Neural progenitor cell (in vitro differentiated cells): ENCODE measurements at regions not wholly inside any gene's neighbourhood (a gene's known extent, or its start where the extent isn't known, plus 50 kb on each side); places are given as distances from the start of the nearest gene placed in this dataset.
A peak's percentile ranks its signal among the peaks of the same experiment; 100 is the strongest.

Experiments
- DNase-seq: peaks from one replicate; pipeline ENCODE4 v3.0.0-alpha.2; 2016; ENCODE audit warnings: low spot score
- H2AFZ ChIP-seq: fragments of 200-600 bp; sonication (generic); replicated peaks from 2 replicates; pipeline ENCODE4 v1.6.1; 2016; ENCODE audit warnings: antibody characterized with exemption
- H3F3A ChIP-seq: fragments of 200-600 bp; sonication (generic); 2 replicates; pipeline ENCODE4 v1.6.1; 2016; ENCODE audit warnings: antibody characterized with exemption, low read depth
- H3K27ac ChIP-seq: fragments of 200-600 bp; sonication (generic); 2 replicates; pipeline ENCODE4 v1.5.1; 2016; ENCODE audit warnings: mild to moderate bottlenecking
- H3K27me3 ChIP-seq: fragments of 200-600 bp; sonication (generic); 2 replicates; pipeline ENCODE4 v1.6.1; 2016; ENCODE audit warnings: mild to moderate bottlenecking, moderate library complexity
- H3K36me3 ChIP-seq: fragments of 200-600 bp; sonication (generic); 2 replicates; pipeline ENCODE4 v1.5.1; 2016
- H3K4me1 ChIP-seq: fragments of 200-600 bp; sonication (generic); 2 replicates; pipeline ENCODE4 v1.6.1; 2016; ENCODE audit warnings: mixed run types
- H3K4me2 ChIP-seq: fragments of 200-600 bp; sonication (generic); 2 replicates; pipeline ENCODE4 v1.6.1; 2016
- H3K4me3 ChIP-seq: fragments of 200-600 bp; sonication (generic); 2 replicates; pipeline ENCODE4 v1.5.1; 2016
- H3K79me2 ChIP-seq: fragments of 200-600 bp; sonication (generic); 2 replicates; pipeline ENCODE4 v1.6.1; 2016; ENCODE audit warnings: low read depth
- H3K9ac ChIP-seq: fragments of 200-600 bp; sonication (generic); 2 replicates; pipeline ENCODE4 v1.6.1; 2016
- H3K9me3 ChIP-seq: fragments of 200-600 bp; sonication (generic); 2 replicates; pipeline ENCODE4 v1.5.1; 2016; ENCODE audit warnings: low read depth
- H4K20me1 ChIP-seq: fragments of 200-600 bp; sonication (generic); 2 replicates; pipeline ENCODE4 v1.6.1; 2016; ENCODE audit warnings: low read depth
- H3K27ac Mint-ChIP-seq: 3 replicates; pipeline ENCODE4 v1.8.0; 2021; ENCODE audit warnings: mixed read lengths
- H3K27me3 Mint-ChIP-seq: 2 replicates; pipeline ENCODE4 v1.8.0; 2022; ENCODE audit warnings: low read depth, mild to moderate bottlenecking, inconsistent platforms, moderate library complexity, mixed read lengths; ENCODE audit not compliant: insufficient read depth
- H3K36me3 Mint-ChIP-seq: 3 replicates; pipeline ENCODE4 v1.8.0; 2021; ENCODE audit warnings: mixed read lengths
- H3K4me1 Mint-ChIP-seq: 3 replicates; pipeline ENCODE4 v1.8.0; 2021; ENCODE audit warnings: mixed read lengths
- H3K4me3 Mint-ChIP-seq: 3 replicates; pipeline ENCODE4 v1.8.0; 2021; ENCODE audit warnings: mild to moderate bottlenecking, moderate library complexity, mixed read lengths
- H3K9me3 Mint-ChIP-seq: 3 replicates; pipeline ENCODE4 v1.8.0; 2020; ENCODE audit warnings: mixed read lengths
- EZH2 ChIP-seq: fragments of 200-600 bp; sonication (generic); IDR thresholded peaks from 2 replicates; pipeline ENCODE4 v1.6.1; 2017; ENCODE audit warnings: antibody characterized with exemption, mild to moderate bottlenecking, moderate library complexity
- EZH2phosphoT487 ChIP-seq: fragments of 200-600 bp; sonication (generic); IDR thresholded peaks from 2 replicates; pipeline ENCODE4 v1.6.1; 2017; ENCODE audit warnings: antibody characterized with exemption
- TF ChIP-seq, protein P1 (sequence below): fragments of 200-600 bp; sonication (generic); IDR thresholded peaks from 2 replicates; pipeline ENCODE4 v1.5.1; 2017; ENCODE audit warnings: antibody characterized with exemption, mild to moderate bottlenecking

GRCh38 chr6:113574147-113574546 is 283.0 kb upstream of the MARCKS start:
- Histone ChIP-seq H2AFZ (no peak overlapping the region), H3K4me2 (no peak overlapping the region), H3K36me3 (no peaks in the 10 kb centered on the region), H3K4me1 (no peaks in the 10 kb centered on the region), H3K4me3 (no peak overlapping the region), H3K27me3 (no peaks in the 10 kb centered on the region), H4K20me1 (no peaks in the 10 kb centered on the region), H3K79me2 (no peaks in the 10 kb centered on the region), H3K9ac (no peak overlapping the region), H3K9me3 (no peaks in the 10 kb centered on the region), H3F3A (no peaks in the 10 kb centered on the region), H3K27ac (no peak overlapping the region)
- TF ChIP-seq, protein P1, sequence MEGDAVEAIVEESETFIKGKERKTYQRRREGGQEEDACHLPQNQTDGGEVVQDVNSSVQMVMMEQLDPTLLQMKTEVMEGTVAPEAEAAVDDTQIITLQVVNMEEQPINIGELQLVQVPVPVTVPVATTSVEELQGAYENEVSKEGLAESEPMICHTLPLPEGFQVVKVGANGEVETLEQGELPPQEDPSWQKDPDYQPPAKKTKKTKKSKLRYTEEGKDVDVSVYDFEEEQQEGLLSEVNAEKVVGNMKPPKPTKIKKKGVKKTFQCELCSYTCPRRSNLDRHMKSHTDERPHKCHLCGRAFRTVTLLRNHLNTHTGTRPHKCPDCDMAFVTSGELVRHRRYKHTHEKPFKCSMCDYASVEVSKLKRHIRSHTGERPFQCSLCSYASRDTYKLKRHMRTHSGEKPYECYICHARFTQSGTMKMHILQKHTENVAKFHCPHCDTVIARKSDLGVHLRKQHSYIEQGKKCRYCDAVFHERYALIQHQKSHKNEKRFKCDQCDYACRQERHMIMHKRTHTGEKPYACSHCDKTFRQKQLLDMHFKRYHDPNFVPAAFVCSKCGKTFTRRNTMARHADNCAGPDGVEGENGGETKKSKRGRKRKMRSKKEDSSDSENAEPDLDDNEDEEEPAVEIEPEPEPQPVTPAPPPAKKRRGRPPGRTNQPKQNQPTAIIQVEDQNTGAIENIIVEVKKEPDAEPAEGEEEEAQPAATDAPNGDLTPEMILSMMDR, result no peak
- TF ChIP-seq EZH2phosphoT487, result no peak
- no peak for TF ChIP-seq EZH2
- Mint-ChIP-seq H3K9me3 (peaks cover 29% of the 10 kb centered on the region), H3K27me3 (no peaks in the 10 kb centered on the region), H3K36me3 (peaks cover 15% of the 10 kb centered on the region), H3K4me3 (no peak overlapping the region), H3K27ac (no peak overlapping the region), H3K4me1 (peaks cover 3% of the 10 kb centered on the region)
- no peak for DNase-seq

DNA sequence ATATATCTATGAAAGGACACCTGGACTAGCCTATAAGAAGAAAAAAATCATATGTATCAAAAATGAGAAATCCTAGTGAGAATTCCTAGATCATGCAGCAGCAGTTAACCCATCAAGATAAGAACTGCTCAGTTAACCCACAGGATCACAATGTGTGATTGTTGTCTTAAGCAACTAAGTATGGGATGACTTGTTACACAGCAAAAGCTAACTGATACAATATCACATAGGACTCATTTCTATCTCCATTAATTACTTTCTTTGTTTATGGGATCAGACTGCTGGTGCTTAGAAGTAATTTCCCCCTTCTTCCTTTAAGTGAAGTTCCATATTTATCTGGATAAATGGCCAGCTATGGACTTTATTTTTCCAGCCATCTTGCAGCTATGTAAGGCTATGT is 280.8 kb upstream of the MARCKS start:
- Histone ChIP-seq H2AFZ (no peak overlapping the region), H3K36me3 (no peaks in the 10 kb centered on the region), H3K4me2 (no peak overlapping the region), H3K27me3 (no peaks in the 10 kb centered on the region), H3K4me1 (no peaks in the 10 kb centered on the region), H3K79me2 (no peaks in the 10 kb centered on the region), H3K9ac (no peak overlapping the region), H3K27ac (no peak overlapping the region), H3F3A (no peaks in the 10 kb centered on the region), H3K9me3 (no peaks in the 10 kb centered on the region), H3K4me3 (no peak overlapping the region), H4K20me1 (no peaks in the 10 kb centered on the region)
- peaks cover 20% of the 10 kb centered on the region for H3K36me3 Mint-ChIP-seq
- no peak for TF ChIP-seq EZH2
- H3K4me3 Mint-ChIP-seq, result no peak overlapping the region
- DNase-seq, result no peak
- no peaks in the 10 kb centered on the region for H3K4me1 Mint-ChIP-seq
- H3K27me3 Mint-ChIP-seq, result no peaks in the 10 kb centered on the region
- peaks cover 36% of the 10 kb centered on the region for H3K9me3 Mint-ChIP-seq
- H3K27ac Mint-ChIP-seq, result no peak overlapping the region

- no peak overlapping the region for H3K9ac ChIP-seq
- H3K4me3 Mint-ChIP-seq, result no peak overlapping the region
- H3K4me3 ChIP-seq, result no peak overlapping the region
- H3K9me3 Mint-ChIP-seq, result peaks cover 36% of the 10 kb centered on the region
- no peaks in the 10 kb centered on the region for H3K4me1 ChIP-seq
- no peaks in the 10 kb centered on the region for H3K79me2 ChIP-seq
- no peaks in the 10 kb centered on the region for H3K9me3 ChIP-seq
- H3K4me1 Mint-ChIP-seq, result no peaks in the 10 kb centered on the region
- no peak overlapping the region for H3K4me2 ChIP-seq
- no peak for DNase-seq
- TF ChIP-seq EZH2phosphoT487 (no peak), EZH2 (no peak)
- TF ChIP-seq, protein P1, result no peak
- no peak overlapping the region for H2AFZ ChIP-seq
- H3K36me3 Mint-ChIP-seq, result peaks cover 17% of the 10 kb centered on the region
- H3K27me3 ChIP-seq, result no peaks in the 10 kb centered on the region
- H3K36me3 ChIP-seq, result no peaks in the 10 kb centered on the region
- H3K27ac Mint-ChIP-seq, result no peak overlapping the region
- H3K27ac ChIP-seq, result no peak overlapping the region
- no peaks in the 10 kb centered on the region for H3K27me3 Mint-ChIP-seq
- no peaks in the 10 kb centered on the region for H4K20me1 ChIP-seq
- no peaks in the 10 kb centered on the region for H3F3A ChIP-seq
Observed at GRCh38 chr6:113578691-113579090, 278.5 kb upstream of the MARCKS start.

GRCh38 chr6:113584767-113585166 is 272.4 kb upstream of the MARCKS start:
- Histone ChIP-seq H3K4me1 (peaks cover 46% of the 10 kb centered on the region), H3K4me3 (no peak overlapping the region), H2AFZ (peak overlapping the region; percentile 51), H3K36me3 (no peaks in the 10 kb centered on the region), H3F3A (peaks cover 21% of the 10 kb centered on the region), H3K4me2 (peak overlapping the region; percentile 5), H3K9ac (no peak overlapping the region), H3K9me3 (no peaks in the 10 kb centered on the region), H3K27me3 (no peaks in the 10 kb centered on the region), H4K20me1 (no peaks in the 10 kb centered on the region), H3K79me2 (no peaks in the 10 kb centered on the region), H3K27ac (peak overlapping the region; percentile 75)
- Mint-ChIP-seq H3K4me3 (peak overlapping the region; percentile 61), H3K4me1 (peaks cover 47% of the 10 kb centered on the region), H3K27ac (peak overlapping the region; percentile 67), H3K36me3 (peaks cover 8% of the 10 kb centered on the region), H3K9me3 (peaks cover 10% of the 10 kb centered on the region), H3K27me3 (no peaks in the 10 kb centered on the region)
- TF ChIP-seq, protein P1, result no peak
- TF ChIP-seq EZH2 (no peak), EZH2phosphoT487 (no peak)
- peak; percentile 34 for DNase-seq
